ENCODE measurements at regions not wholly inside any gene's neighbourhood (a gene's known extent, or its start where the extent isn't known, plus 50 kb on each side); places are given as distances from the start of the nearest gene placed in this dataset.

GRCh38 chr11:119474682-119475596 is 52.0 kb upstream of the THY1 start:
- peaks cover 10% of the 10 kb centered on the region for H3K4me1 ChIP-seq
- no peaks in the 10 kb centered on the region for H3K27me3 ChIP-seq
- no peaks in the 10 kb centered on the region for H3K36me3 ChIP-seq
- intact Hi-C loops (cut with DNase I): loop anchor here (5.0 kb wide), 2 partner anchors 118 to 1048 kb away; no protein-coding TSS in a partner anchor
- TF ChIP-seq POLR2A (IDR thresholded peaks at IDR 0.05): no peak
- peak; percentile 79 to 85 (median 80) for TF ChIP-seq CTCF (IDR thresholded peaks at IDR 0.05)
- TF ChIP-seq POLR2AphosphoS5 (IDR thresholded peaks at IDR 0.05; ENCODE audit: insufficient read depth in 1 of 2, low read depth in 1 of 2): no peak
- H3K4me3 ChIP-seq: no peak overlapping the region
- peak; percentile 87 to 92 for DNase-seq (ENCODE audit: extremely low spot score in 2 of 2)
- H3K27ac ChIP-seq: peak overlapping the region; percentile 23
- no peaks in the 10 kb centered on the region for H3K9me3 ChIP-seq

GRCh38 chr11:119473901-119474681 is 51.1 kb upstream of the THY1 start:
- intact Hi-C loops (cut with DNase I): loop anchor here (5.0 kb wide), 2 partner anchors 117 to 1047 kb away; no protein-coding TSS in a partner anchor
- peaks cover 10% of the 10 kb centered on the region for H3K4me1 ChIP-seq
- H3K27ac ChIP-seq: no peak overlapping the region
- no peak overlapping the region for H3K4me3 ChIP-seq
- no peaks in the 10 kb centered on the region for H3K9me3 ChIP-seq
- no peak for TF ChIP-seq POLR2A (IDR thresholded peaks at IDR 0.05)
- TF ChIP-seq POLR2AphosphoS5 (IDR thresholded peaks at IDR 0.05; ENCODE audit: insufficient read depth in 1 of 2, low read depth in 1 of 2): no peak
- no peak for TF ChIP-seq CTCF (IDR thresholded peaks at IDR 0.05)
- no peaks in the 10 kb centered on the region for H3K27me3 ChIP-seq
- H3K36me3 ChIP-seq: no peaks in the 10 kb centered on the region
- peak; percentile 52 for DNase-seq (ENCODE audit: extremely low spot score in 2 of 2)

GRCh38 chr11:119473226-119473625 is 50.3 kb upstream of the THY1 start:
- H3K27me3 ChIP-seq: no peaks in the 10 kb centered on the region
- no peaks in the 10 kb centered on the region for H3K36me3 ChIP-seq
- H3K9me3 ChIP-seq: no peaks in the 10 kb centered on the region
- intact Hi-C loops (cut with DNase I): loop anchor here (5.0 kb wide), 2 partner anchors 116 to 1046 kb away; no protein-coding TSS in a partner anchor
- no peak overlapping the region for H3K27ac ChIP-seq
- no peak for TF ChIP-seq POLR2AphosphoS5 (IDR thresholded peaks at IDR 0.05; ENCODE audit: insufficient read depth in 1 of 2, low read depth in 1 of 2)
- no peak for TF ChIP-seq CTCF (IDR thresholded peaks at IDR 0.05)
- no peak for TF ChIP-seq POLR2A (IDR thresholded peaks at IDR 0.05)
- DNase-seq (ENCODE audit: extremely low spot score in 2 of 2): peak; percentile 40 to 76
- no peak overlapping the region for H3K4me3 ChIP-seq
- H3K4me1 ChIP-seq: peaks cover 10% of the 10 kb centered on the region

GRCh38 chr11:119472856-119473222 is 49.9 kb upstream of the THY1 start:
- intact Hi-C loops (cut with DNase I): loop anchor here (5.0 kb wide), 2 partner anchors 116 to 1046 kb away; no protein-coding TSS in a partner anchor
- H3K27ac ChIP-seq: no peak overlapping the region
- no peaks in the 10 kb centered on the region for H3K9me3 ChIP-seq
- TF ChIP-seq POLR2A (IDR thresholded peaks at IDR 0.05) (no peak), CTCF (IDR thresholded peaks at IDR 0.05) (no peak), POLR2AphosphoS5 (IDR thresholded peaks at IDR 0.05; ENCODE audit: insufficient read depth in 1 of 2, low read depth in 1 of 2) (no peak)
- H3K4me1 ChIP-seq: peaks cover 10% of the 10 kb centered on the region
- no peak for DNase-seq (ENCODE audit: extremely low spot score in 2 of 2)
- H3K27me3 ChIP-seq: no peaks in the 10 kb centered on the region
- H3K36me3 ChIP-seq: no peaks in the 10 kb centered on the region
- no peak overlapping the region for H3K4me3 ChIP-seq
